HL-60 (cell line): ENCODE measurements at regions not wholly inside any gene's neighbourhood (a gene's known extent, or its start where the extent isn't known, plus 50 kb on each side); places are given as distances from the start of the nearest gene placed in this dataset.

Experiments used
- GABPA ChIP-seq: IDR thresholded peaks from 2 replicates; pipeline ENCODE4 v1.6.1; 2012; ENCODE audit warnings: low read depth
- POLR2AphosphoS5 ChIP-seq: IDR thresholded peaks from 2 replicates; pipeline ENCODE4 v1.6.1; 2012; ENCODE audit warnings: low read depth
- SPI1 ChIP-seq: IDR thresholded peaks from 2 replicates; pipeline ENCODE4 v1.6.1; 2012; ENCODE audit warnings: low read depth, mild to moderate bottlenecking, borderline replicate concordance
- TF ChIP-seq, protein P1 (sequence below): IDR thresholded peaks from one replicate; pipeline ENCODE4 v1.5.1; 2011; ENCODE audit warnings: low read length, control low read depth, inconsistent platforms; ENCODE audit not compliant: insufficient read depth
- TF ChIP-seq, protein P2 (sequence below): IDR thresholded peaks from 2 replicates; pipeline ENCODE4 v1.6.1; 2012; ENCODE audit warnings: low read depth; ENCODE audit not compliant: insufficient replicate concordance

DNA sequence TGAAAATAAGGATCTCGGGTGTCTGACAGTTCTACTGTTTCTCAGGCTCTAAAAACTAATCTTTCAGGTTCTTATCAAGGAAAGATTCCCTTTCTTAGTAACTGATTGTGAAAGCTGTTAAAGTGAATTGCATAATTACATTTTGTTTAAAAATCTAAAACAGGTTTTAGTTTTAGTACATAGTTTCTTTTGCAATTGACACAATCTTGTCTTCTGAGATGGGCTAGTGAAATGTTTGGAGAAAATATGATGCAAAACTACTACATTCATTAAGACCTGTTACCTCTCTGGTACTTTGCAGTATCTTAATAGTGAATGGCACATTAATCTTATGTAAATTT lies 298.4 kb downstream of the UTRN start:
- TF ChIP-seq, protein P1, sequence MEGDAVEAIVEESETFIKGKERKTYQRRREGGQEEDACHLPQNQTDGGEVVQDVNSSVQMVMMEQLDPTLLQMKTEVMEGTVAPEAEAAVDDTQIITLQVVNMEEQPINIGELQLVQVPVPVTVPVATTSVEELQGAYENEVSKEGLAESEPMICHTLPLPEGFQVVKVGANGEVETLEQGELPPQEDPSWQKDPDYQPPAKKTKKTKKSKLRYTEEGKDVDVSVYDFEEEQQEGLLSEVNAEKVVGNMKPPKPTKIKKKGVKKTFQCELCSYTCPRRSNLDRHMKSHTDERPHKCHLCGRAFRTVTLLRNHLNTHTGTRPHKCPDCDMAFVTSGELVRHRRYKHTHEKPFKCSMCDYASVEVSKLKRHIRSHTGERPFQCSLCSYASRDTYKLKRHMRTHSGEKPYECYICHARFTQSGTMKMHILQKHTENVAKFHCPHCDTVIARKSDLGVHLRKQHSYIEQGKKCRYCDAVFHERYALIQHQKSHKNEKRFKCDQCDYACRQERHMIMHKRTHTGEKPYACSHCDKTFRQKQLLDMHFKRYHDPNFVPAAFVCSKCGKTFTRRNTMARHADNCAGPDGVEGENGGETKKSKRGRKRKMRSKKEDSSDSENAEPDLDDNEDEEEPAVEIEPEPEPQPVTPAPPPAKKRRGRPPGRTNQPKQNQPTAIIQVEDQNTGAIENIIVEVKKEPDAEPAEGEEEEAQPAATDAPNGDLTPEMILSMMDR = no peak
- TF ChIP-seq, protein P2, sequence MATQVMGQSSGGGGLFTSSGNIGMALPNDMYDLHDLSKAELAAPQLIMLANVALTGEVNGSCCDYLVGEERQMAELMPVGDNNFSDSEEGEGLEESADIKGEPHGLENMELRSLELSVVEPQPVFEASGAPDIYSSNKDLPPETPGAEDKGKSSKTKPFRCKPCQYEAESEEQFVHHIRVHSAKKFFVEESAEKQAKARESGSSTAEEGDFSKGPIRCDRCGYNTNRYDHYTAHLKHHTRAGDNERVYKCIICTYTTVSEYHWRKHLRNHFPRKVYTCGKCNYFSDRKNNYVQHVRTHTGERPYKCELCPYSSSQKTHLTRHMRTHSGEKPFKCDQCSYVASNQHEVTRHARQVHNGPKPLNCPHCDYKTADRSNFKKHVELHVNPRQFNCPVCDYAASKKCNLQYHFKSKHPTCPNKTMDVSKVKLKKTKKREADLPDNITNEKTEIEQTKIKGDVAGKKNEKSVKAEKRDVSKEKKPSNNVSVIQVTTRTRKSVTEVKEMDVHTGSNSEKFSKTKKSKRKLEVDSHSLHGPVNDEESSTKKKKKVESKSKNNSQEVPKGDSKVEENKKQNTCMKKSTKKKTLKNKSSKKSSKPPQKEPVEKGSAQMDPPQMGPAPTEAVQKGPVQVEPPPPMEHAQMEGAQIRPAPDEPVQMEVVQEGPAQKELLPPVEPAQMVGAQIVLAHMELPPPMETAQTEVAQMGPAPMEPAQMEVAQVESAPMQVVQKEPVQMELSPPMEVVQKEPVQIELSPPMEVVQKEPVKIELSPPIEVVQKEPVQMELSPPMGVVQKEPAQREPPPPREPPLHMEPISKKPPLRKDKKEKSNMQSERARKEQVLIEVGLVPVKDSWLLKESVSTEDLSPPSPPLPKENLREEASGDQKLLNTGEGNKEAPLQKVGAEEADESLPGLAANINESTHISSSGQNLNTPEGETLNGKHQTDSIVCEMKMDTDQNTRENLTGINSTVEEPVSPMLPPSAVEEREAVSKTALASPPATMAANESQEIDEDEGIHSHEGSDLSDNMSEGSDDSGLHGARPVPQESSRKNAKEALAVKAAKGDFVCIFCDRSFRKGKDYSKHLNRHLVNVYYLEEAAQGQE = no peak
- TF ChIP-seq POLR2AphosphoS5 (no peak), SPI1 (no peak), GABPA (no peak)
